ENCODE measurements at regions not wholly inside any gene's neighbourhood (a gene's known extent, or its start where the extent isn't known, plus 50 kb on each side); places are given as distances from the start of the nearest gene placed in this dataset.

DNA sequence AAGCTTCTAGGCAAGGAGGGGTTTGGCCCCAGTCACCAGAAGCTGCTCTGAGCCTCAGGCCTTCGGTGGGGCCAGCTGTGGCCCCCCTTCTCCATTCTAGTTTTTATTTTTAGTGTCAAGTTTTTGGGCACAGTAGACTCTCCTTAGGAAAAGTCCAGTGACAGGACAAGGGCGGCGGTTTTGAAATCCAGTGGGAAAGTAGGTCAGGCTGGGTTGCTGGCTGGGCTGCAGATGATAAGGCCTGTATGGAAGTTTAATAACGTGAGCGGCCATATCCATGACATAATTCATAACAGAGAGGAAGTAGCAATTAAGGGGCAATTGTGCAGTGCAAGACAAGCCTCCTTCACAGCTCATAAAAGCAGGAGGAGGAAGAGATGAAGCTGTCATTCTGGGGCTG is 87.1 kb upstream of the ZNF716 start:
- BruUV-seq (replicated peaks): no TSS peak
- Histone ChIP-seq H3K9me3 (ENCODE audit: low read length) (no peaks in the 10 kb centered on the region), H3K4me2 (ENCODE audit: low read length) (no peak overlapping the region), H3K9me2 (ENCODE audit: insufficient read depth, low read length) (no peaks in the 10 kb centered on the region), H3K4me3 (ENCODE audit: low read depth, low read length, poor library complexity, severe bottlenecking) (no peak overlapping the region), H4K20me1 (ENCODE audit: insufficient read depth, low read length) (no peaks in the 10 kb centered on the region), H3K27ac (ENCODE audit: low read depth, low read length, poor library complexity, severe bottlenecking) (no peak overlapping the region), H2AFZ (ENCODE audit: low read length) (no peak overlapping the region), H3K36me3 (ENCODE audit: insufficient read depth, low read length) (no peaks in the 10 kb centered on the region), H3K79me2 (ENCODE audit: insufficient read depth, low read depth, low read length) (no peaks in the 10 kb centered on the region), H3K4me1 (ENCODE audit: insufficient read depth, low read length, poor library complexity, severe bottlenecking) (no peaks in the 10 kb centered on the region)
- no peak for DNase-seq (ENCODE audit: low spot score)
- ChIA-PET CTCF (ENCODE audit: unreplicated experiment) (no interaction called here), POLR2A (no interaction called here)
- intact Hi-C loops (cut with micrococcal nuclease; ENCODE audit: unreplicated experiment): no loop called here
- TF ChIP-seq CTCF (conservative IDR thresholded peaks at IDR 0.05; ENCODE audit: low read length) (no peak), EZH2phosphoT487 (IDR thresholded peaks at IDR 0.05; ENCODE audit: borderline replicate concordance, low read depth, low read length) (no peak)

DNA sequence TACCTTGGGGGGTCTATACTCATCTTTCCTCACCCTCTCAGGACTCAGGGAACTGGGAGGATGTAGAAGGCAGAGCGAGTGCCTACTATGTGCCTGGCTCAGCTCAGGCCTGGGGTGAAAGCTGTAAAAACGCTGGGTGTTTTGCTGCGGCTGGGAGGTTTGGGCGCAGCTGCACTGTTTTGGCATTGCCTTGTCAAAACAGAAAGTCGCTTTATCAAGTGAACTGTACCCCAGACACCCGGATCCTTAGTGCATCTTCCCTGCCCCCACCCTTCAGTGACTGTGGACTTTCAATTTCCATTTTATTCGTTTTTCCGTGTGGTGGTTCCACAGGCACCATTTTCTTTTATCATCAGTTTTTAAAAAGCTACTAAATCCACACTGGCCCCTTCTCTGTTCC is 86.7 kb upstream of the ZNF716 start:
- no peaks in the 10 kb centered on the region for H3K36me3 ChIP-seq (ENCODE audit: insufficient read depth, low read length)
- H3K9me3 ChIP-seq (ENCODE audit: low read length): no peaks in the 10 kb centered on the region
- H3K4me3 ChIP-seq (ENCODE audit: low read depth, low read length, poor library complexity, severe bottlenecking): no peak overlapping the region
- intact Hi-C loops (cut with micrococcal nuclease; ENCODE audit: unreplicated experiment): no loop called here
- no peaks in the 10 kb centered on the region for H3K79me2 ChIP-seq (ENCODE audit: insufficient read depth, low read depth, low read length)
- POLR2A ChIA-PET: no interaction called here
- no peaks in the 10 kb centered on the region for H3K4me1 ChIP-seq (ENCODE audit: insufficient read depth, low read length, poor library complexity, severe bottlenecking)
- no peaks in the 10 kb centered on the region for H4K20me1 ChIP-seq (ENCODE audit: insufficient read depth, low read length)
- BruUV-seq (replicated peaks): no TSS peak
- H2AFZ ChIP-seq (ENCODE audit: low read length): no peak overlapping the region
- TF ChIP-seq EZH2phosphoT487 (IDR thresholded peaks at IDR 0.05; ENCODE audit: borderline replicate concordance, low read depth, low read length) (no peak), CTCF (conservative IDR thresholded peaks at IDR 0.05; ENCODE audit: low read length) (no peak)
- no peaks in the 10 kb centered on the region for H3K9me2 ChIP-seq (ENCODE audit: insufficient read depth, low read length)
- no peak for DNase-seq (ENCODE audit: low spot score)
- H3K4me2 ChIP-seq (ENCODE audit: low read length): no peak overlapping the region
- H3K27ac ChIP-seq (ENCODE audit: low read depth, low read length, poor library complexity, severe bottlenecking): no peak overlapping the region
- CTCF ChIA-PET (ENCODE audit: unreplicated experiment): no interaction called here

DNA sequence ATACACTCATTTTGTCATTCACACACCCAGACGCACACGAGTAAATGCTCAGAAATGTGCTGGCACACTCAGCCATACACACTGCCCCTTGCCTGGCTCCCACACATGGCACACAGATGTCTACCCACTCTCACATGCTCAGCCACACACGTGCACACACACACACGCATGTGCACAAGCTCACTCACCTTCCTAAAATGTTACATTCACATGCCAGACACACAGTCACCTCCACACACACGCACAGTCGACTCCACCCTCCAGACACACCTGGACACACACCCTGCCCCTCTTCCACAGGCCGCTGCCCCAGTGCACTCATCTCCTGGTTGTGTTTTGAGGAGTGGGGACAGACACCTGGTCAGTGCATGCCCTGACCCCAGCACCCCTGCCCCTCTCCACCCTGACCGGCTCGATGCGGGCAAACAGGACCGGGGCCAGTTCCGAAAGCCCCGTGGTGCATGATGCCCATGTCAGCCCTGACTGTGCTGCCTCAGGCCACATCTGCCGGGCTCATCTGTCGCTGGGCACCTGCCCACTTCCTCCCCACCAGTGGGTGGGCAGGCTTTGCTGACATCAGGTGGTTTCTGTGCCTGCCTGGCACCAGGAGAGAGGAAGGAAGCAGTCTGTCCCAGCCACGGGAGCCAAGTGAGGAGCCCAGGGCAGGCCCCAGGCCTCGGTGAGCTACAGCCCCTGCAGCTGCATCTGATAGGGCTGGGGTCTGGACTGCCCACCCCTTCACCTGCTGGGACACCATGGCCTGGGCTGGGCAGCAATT is 84.9 kb upstream of the ZNF716 start:
- H3K9me3 ChIP-seq (ENCODE audit: low read length): no peaks in the 10 kb centered on the region
- H4K20me1 ChIP-seq (ENCODE audit: insufficient read depth, low read length): no peaks in the 10 kb centered on the region

More for the DNA sequence above, 84.9 kb upstream of the ZNF716 start:
- no peak overlapping the region for H3K27ac ChIP-seq (ENCODE audit: low read depth, low read length, poor library complexity, severe bottlenecking)
- TF ChIP-seq EZH2phosphoT487 (IDR thresholded peaks at IDR 0.05; ENCODE audit: borderline replicate concordance, low read depth, low read length): no peak
- TF ChIP-seq CTCF (conservative IDR thresholded peaks at IDR 0.05; ENCODE audit: low read length): no peak
- no peak overlapping the region for H3K4me3 ChIP-seq (ENCODE audit: low read depth, low read length, poor library complexity, severe bottlenecking)
- H3K79me2 ChIP-seq (ENCODE audit: insufficient read depth, low read depth, low read length): no peaks in the 10 kb centered on the region
- H3K9me2 ChIP-seq (ENCODE audit: insufficient read depth, low read length): no peaks in the 10 kb centered on the region
- H3K4me2 ChIP-seq (ENCODE audit: low read length): no peak overlapping the region
- POLR2A ChIA-PET: no interaction called here
- H3K36me3 ChIP-seq (ENCODE audit: insufficient read depth, low read length): no peaks in the 10 kb centered on the region
- intact Hi-C loops (cut with micrococcal nuclease; ENCODE audit: unreplicated experiment): no loop called here
- CTCF ChIA-PET (ENCODE audit: unreplicated experiment): no interaction called here
- H2AFZ ChIP-seq (ENCODE audit: low read length): no peak overlapping the region
- DNase-seq (ENCODE audit: low spot score): no peak
- no peaks in the 10 kb centered on the region for H3K4me1 ChIP-seq (ENCODE audit: insufficient read depth, low read length, poor library complexity, severe bottlenecking)
- BruUV-seq (replicated peaks): no TSS peak

Measured in OCI-LY7 (cell line).